ENCODE measurements at regions not wholly inside any gene's neighbourhood (a gene's known extent, or its start where the extent isn't known, plus 50 kb on each side); places are given as distances from the start of the nearest gene placed in this dataset.

DNA sequence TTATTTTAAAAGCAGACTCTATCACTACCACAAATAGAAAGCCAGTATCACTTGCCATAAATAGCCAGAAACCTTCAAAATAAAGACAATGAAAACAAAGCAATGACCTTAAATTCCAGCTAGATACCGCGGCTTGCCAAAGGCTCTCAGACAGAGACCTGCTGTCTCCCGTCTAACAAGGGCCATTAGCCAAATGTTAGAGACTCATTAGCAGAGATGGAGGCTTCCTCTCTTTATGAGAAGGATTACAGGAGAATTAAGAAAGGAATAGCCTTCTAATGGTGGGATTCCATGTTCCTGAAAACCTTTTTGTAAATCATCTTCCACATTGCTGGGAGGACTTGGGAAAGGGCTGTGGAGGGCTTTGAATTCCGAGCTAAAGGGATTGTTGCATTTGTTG, 206.7 kb downstream of the AACS start:
- Histone ChIP-seq H3K27ac (no peak overlapping the region), H3K4me3 (no peak overlapping the region), H3K9me3 (no peaks in the 10 kb centered on the region), H3K27me3 (replicated peaks; ENCODE audit: insufficient read depth) (no peaks in the 10 kb centered on the region), H3K36me3 (no peaks in the 10 kb centered on the region), H3K4me1 (replicated peaks) (no peaks in the 10 kb centered on the region)
- DNase-seq (ENCODE audit: low spot score), result no peak
- intact Hi-C loops (cut with DNase I), result no loop called here
- WGBS, result 31% methylated on average over 4 of the region's 4 CpGs
- TF ChIP-seq POLR2AphosphoS5 (IDR thresholded peaks at IDR 0.05), result no peak
- TF ChIP-seq POLR2A (IDR thresholded peaks at IDR 0.05), result no peak
- TF ChIP-seq CTCF (IDR thresholded peaks at IDR 0.05), result no peak

DNA sequence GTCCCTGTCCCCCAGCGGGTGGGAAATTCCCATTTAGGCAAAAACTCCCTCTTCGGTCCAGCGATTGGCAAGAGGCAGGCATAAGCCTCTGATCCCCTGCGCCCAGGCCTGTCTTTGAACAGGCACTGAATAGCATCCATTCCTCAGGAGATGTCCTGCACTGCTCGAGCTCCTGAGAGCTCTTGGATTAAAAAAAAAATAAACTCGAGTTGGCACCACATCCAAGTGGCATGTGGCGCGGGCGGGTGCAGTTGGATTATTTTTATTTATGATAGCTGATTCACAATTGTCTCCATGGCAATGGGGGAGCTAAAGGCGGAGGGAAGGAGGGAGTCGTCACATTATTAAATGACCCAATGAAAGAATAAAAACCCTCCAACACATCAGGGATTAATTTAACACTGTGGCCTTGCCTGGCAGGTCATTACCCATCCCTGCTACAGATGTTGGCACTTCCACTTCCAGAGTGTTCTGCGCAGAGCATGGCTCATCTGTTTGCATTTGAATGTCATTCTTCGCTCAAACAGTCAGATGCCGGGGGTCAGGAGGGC, 207.2 kb downstream of the AACS start:
- TF ChIP-seq POLR2AphosphoS5 (IDR thresholded peaks at IDR 0.05) (no peak), CTCF (IDR thresholded peaks at IDR 0.05) (no peak), POLR2A (IDR thresholded peaks at IDR 0.05) (no peak)
- Histone ChIP-seq H3K36me3 (no peaks in the 10 kb centered on the region), H3K4me3 (no peak overlapping the region), H3K27ac (no peak overlapping the region), H3K4me1 (replicated peaks) (no peaks in the 10 kb centered on the region), H3K27me3 (replicated peaks; ENCODE audit: insufficient read depth) (no peaks in the 10 kb centered on the region), H3K9me3 (no peaks in the 10 kb centered on the region)
- intact Hi-C loops (cut with DNase I), result no loop called here
- WGBS, result 82% methylated on average over 14 of the region's 14 CpGs
- no peak for DNase-seq (ENCODE audit: low spot score)

- intact Hi-C loops (cut with DNase I), result no loop called here
- WGBS, result 76% methylated on average over 10 of the region's 10 CpGs
- Histone ChIP-seq H3K27me3 (replicated peaks; ENCODE audit: insufficient read depth) (no peaks in the 10 kb centered on the region), H3K4me1 (replicated peaks) (no peaks in the 10 kb centered on the region), H3K9me3 (no peaks in the 10 kb centered on the region), H3K36me3 (no peaks in the 10 kb centered on the region), H3K27ac (no peak overlapping the region), H3K4me3 (no peak overlapping the region)
- DNase-seq (ENCODE audit: low spot score), result no peak
- no peak for TF ChIP-seq CTCF (IDR thresholded peaks at IDR 0.05)
- no peak for TF ChIP-seq POLR2AphosphoS5 (IDR thresholded peaks at IDR 0.05)
- TF ChIP-seq POLR2A (IDR thresholded peaks at IDR 0.05), result no peak
Measured at GRCh38 chr12:125276567-125276966, 211.3 kb downstream of the AACS start.

DNA sequence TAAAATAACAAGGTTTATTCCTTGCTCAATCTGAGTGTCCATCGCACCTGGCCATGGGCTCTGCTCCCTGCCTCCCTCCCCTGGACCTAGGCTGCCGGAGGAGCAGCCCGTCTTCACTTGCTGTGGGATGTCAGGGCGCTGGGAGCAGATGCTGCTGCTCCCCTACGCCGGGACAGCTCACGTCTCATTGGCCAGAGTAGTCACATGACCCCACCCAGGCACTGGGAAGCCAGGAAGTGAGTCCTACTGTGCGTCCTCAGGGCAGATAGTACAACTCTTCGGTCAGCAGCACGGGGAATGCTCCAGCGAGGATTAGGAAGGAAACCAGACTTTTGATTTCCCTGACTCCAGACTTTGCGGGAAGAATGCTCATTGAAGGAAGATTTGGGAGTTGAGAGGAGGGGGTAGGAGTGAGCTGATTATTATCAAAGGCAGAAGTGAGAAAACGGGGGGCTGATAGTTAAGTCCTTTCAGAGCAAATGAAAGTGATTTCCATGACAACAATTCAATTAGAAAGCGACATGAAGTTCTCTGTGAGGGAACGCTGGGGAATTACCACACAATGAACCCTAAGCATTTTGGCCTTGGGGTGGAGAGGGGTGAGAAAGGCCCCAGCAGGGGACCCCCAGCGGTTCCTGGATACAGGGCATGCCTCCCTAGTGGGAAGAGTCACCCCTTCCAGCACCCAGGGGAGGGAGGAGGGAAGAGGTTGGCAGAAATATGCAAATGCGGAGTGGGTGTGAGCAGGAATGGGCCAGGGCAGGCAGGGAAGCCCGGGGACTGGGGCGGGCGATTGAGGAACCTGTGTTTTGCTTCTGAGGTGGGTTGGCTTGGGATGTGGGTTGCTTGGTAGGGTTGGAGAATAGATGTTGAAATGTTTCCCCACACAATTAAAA, 215.5 kb downstream of the AACS start:
- no peaks in the 10 kb centered on the region for H3K4me1 ChIP-seq (replicated peaks)
- DNase-seq (ENCODE audit: low spot score), result no peak
- no peak overlapping the region for H3K27ac ChIP-seq
- H3K4me3 ChIP-seq, result no peak overlapping the region
- H3K27me3 ChIP-seq (replicated peaks; ENCODE audit: insufficient read depth), result no peaks in the 10 kb centered on the region
- no peaks in the 10 kb centered on the region for H3K9me3 ChIP-seq
- H3K36me3 ChIP-seq, result no peaks in the 10 kb centered on the region
- intact Hi-C loops (cut with DNase I), result no loop called here
- 20% methylated on average over 20 of the region's 20 CpGs for WGBS
- TF ChIP-seq POLR2AphosphoS5 (IDR thresholded peaks at IDR 0.05) (no peak), CTCF (IDR thresholded peaks at IDR 0.05) (no peak), POLR2A (IDR thresholded peaks at IDR 0.05) (no peak)

- H3K27ac ChIP-seq, result no peak overlapping the region
- no peak overlapping the region for H3K4me3 ChIP-seq
- no peak for DNase-seq (ENCODE audit: low spot score)
- H3K4me1 ChIP-seq (replicated peaks), result no peaks in the 10 kb centered on the region
- TF ChIP-seq POLR2AphosphoS5 (IDR thresholded peaks at IDR 0.05), result no peak
- no peak for TF ChIP-seq POLR2A (IDR thresholded peaks at IDR 0.05)
- TF ChIP-seq CTCF (IDR thresholded peaks at IDR 0.05), result no peak
- H3K9me3 ChIP-seq, result no peaks in the 10 kb centered on the region
- intact Hi-C loops (cut with DNase I), result no loop called here
- WGBS, result 87% methylated on average over 7 of the region's 7 CpGs
- no peaks in the 10 kb centered on the region for H3K36me3 ChIP-seq
- no peaks in the 10 kb centered on the region for H3K27me3 ChIP-seq (replicated peaks; ENCODE audit: insufficient read depth)
Measured at GRCh38 chr12:125282921-125283320, 217.7 kb downstream of the AACS start.

Data from prostate gland (tissue), 2 donors.